ENCODE measurements at regions not wholly inside any gene's neighbourhood (a gene's known extent, or its start where the extent isn't known, plus 50 kb on each side); places are given as distances from the start of the nearest gene placed in this dataset.
"Not testable (repeated sequence)": the region's sequence is repeated elsewhere in the genome, so short reads cannot be mapped to it uniquely, and the experiment has no call there.

DNA sequence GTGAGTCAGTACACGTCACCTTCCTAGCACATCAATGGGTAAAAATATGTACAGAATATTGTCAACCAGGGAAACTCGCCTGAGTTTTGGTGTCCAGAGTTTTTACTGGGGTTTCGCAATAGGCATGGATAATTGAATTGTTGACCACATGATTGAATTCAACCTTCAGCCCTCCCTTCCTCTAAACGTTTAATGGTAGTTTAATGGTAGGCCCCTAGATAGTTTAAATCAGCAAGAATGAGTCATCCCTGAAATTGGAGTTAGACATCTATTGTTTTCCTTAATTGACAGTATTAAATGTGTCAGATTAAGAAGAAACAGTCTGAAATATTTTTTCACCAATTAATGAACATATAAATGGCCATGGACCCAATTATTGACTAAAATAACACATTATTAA, 57.8 kb upstream of the CACNA2D1 start:
- no peak for DNase-seq (ENCODE audit: extremely low spot score)
- POLR2A ChIA-PET = no interaction called here
- TF ChIP-seq, protein P1, sequence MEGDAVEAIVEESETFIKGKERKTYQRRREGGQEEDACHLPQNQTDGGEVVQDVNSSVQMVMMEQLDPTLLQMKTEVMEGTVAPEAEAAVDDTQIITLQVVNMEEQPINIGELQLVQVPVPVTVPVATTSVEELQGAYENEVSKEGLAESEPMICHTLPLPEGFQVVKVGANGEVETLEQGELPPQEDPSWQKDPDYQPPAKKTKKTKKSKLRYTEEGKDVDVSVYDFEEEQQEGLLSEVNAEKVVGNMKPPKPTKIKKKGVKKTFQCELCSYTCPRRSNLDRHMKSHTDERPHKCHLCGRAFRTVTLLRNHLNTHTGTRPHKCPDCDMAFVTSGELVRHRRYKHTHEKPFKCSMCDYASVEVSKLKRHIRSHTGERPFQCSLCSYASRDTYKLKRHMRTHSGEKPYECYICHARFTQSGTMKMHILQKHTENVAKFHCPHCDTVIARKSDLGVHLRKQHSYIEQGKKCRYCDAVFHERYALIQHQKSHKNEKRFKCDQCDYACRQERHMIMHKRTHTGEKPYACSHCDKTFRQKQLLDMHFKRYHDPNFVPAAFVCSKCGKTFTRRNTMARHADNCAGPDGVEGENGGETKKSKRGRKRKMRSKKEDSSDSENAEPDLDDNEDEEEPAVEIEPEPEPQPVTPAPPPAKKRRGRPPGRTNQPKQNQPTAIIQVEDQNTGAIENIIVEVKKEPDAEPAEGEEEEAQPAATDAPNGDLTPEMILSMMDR (IDR thresholded peaks at IDR 0.05; ENCODE audit: control extremely low read depth, extremely low read depth, low read depth, missing control alignments) = no peak
- CTCF ChIA-PET = interaction anchor here (0.9 to 1.7 kb wide), 3 partner anchors 10 to 36 kb away, joined by 3 to 4 read pairs (median 4); no protein-coding TSS in a partner anchor

GRCh38 chr7:82499546-82499945, 56.0 kb upstream of the CACNA2D1 start:
- POLR2A ChIA-PET; DNase-seq (ENCODE audit: extremely low spot score): not testable (repeated sequence)
- CTCF ChIA-PET = interaction anchor here (0.9 to 1.7 kb wide), 3 partner anchors 11 to 18 kb away, joined by 3 to 4 read pairs (median 4); no protein-coding TSS in a partner anchor

DNA sequence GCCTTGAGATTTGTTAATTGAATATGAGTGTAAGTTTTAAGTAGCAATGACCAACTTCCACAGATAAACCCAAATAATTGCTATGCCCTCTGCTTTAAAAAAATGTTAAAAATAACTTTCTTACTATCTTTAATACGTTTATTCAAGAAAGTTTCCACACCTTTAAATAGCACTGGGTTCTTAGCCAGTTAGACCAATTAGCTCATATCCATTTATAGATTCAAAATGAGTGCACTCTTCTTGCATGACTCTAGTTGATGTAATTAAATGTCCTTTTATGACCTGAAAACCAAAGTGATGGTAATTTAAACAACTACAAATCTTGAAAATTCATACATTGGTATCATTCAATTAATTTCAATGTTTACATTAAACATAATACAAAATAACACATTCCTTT, 50.8 kb upstream of the CACNA2D1 start:
- POLR2A ChIA-PET = no interaction called here
- no peak for DNase-seq (ENCODE audit: extremely low spot score)
- TF ChIP-seq, protein P1 (IDR thresholded peaks at IDR 0.05; ENCODE audit: control extremely low read depth, extremely low read depth, low read depth, missing control alignments) = no peak
- CTCF ChIA-PET = interaction anchor here (1.5 kb wide), 1 partner anchor 13 kb away, joined by 6 read pairs; no protein-coding TSS in a partner anchor
